Right atrium auricular region (tissue), 2 donors: ENCODE measurements at regions not wholly inside any gene's neighbourhood (a gene's known extent, or its start where the extent isn't known, plus 50 kb on each side); places are given as distances from the start of the nearest gene placed in this dataset.
A peak's percentile ranks its signal among the peaks of the same experiment; 100 is the strongest.

Experiments used
- DNase-seq: peaks from one replicate; pipeline ENCODE4 v3.0.0-alpha.2; 2019; ENCODE audit warnings: low spot score
- H3K27ac ChIP-seq, 2 donors: fragments of 200-600 bp; sonication (generic); 1 replicate in 1 of 2; 2 replicates in 1 of 2; pipeline ENCODE4 v1.5.1; 2016 to 2019
- H3K27me3 ChIP-seq, 2 donors: fragments of 200-600 bp; sonication (generic); one replicate each; pipeline versions ENCODE4 v1.5.1 to v1.6.0; 2017 to 2019
- H3K36me3 ChIP-seq: fragments of 200-600 bp; sonication (generic); one replicate; pipeline ENCODE4 v1.5.1; 2016
- H3K4me1 ChIP-seq, 2 donors: fragments of 200-600 bp; sonication (generic); one replicate each; pipeline versions ENCODE4 v1.5.1 to v1.6.0; 2017 to 2019
- H3K4me3 ChIP-seq, 2 donors: fragments of 200-600 bp; sonication (generic); 1 replicate in 1 of 2; 2 replicates in 1 of 2; pipeline ENCODE4 v1.5.1; 2017 to 2019; ENCODE audit warnings: mild to moderate bottlenecking in 1 of 2, moderate library complexity in 1 of 2
- H3K9me3 ChIP-seq, 2 donors: fragments of 200-600 bp; sonication (generic); one replicate each; pipeline ENCODE4 v1.5.1; 2019
- CTCF ChIP-seq, 2 donors: fragments of 200-600 bp; sonication (generic); IDR thresholded peaks; one replicate each; pipeline ENCODE4 v1.5.1; 2019; ENCODE audit warnings: antibody characterized with exemption in 2 of 2

- Histone ChIP-seq H3K27me3 (no peaks in the 10 kb centered on the region), H3K36me3 (no peaks in the 10 kb centered on the region), H3K27ac (no peak overlapping the region), H3K9me3 (no peaks in the 10 kb centered on the region), H3K4me1 (no peaks in the 10 kb centered on the region), H3K4me3 (no peak overlapping the region)
- peak; percentile 40 for DNase-seq
- no peak for TF ChIP-seq CTCF (IDR thresholded peaks at IDR 0.05)
These were observed 2292.8 kb downstream of the TP53TG3F start for GRCh38 chr16:35752012-35752772.

- DNase-seq, result peak; percentile 47
- Histone ChIP-seq H3K27ac (no peak overlapping the region), H3K4me1 (no peaks in the 10 kb centered on the region), H3K27me3 (no peaks in the 10 kb centered on the region), H3K36me3 (no peaks in the 10 kb centered on the region), H3K4me3 (no peak overlapping the region), H3K9me3 (no peaks in the 10 kb centered on the region)
- TF ChIP-seq CTCF (IDR thresholded peaks at IDR 0.05), result no peak
These were observed 2293.6 kb downstream of the TP53TG3F start for GRCh38 chr16:35752773-35753558.

- DNase-seq, result peak; percentile 32
- Histone ChIP-seq H3K27me3 (no peaks in the 10 kb centered on the region), H3K27ac (no peak overlapping the region), H3K36me3 (no peaks in the 10 kb centered on the region), H3K4me3 (no peak overlapping the region), H3K4me1 (no peaks in the 10 kb centered on the region), H3K9me3 (no peaks in the 10 kb centered on the region)
- TF ChIP-seq CTCF (IDR thresholded peaks at IDR 0.05), result no peak
These were observed 2294.4 kb downstream of the TP53TG3F start for GRCh38 chr16:35753559-35754390.

- TF ChIP-seq CTCF (IDR thresholded peaks at IDR 0.05), result no peak
- no peak overlapping the region for H3K4me3 ChIP-seq
- no peaks in the 10 kb centered on the region for H3K36me3 ChIP-seq
- H3K27ac ChIP-seq, result no peak overlapping the region
- peak; percentile 13 for DNase-seq
- H3K27me3 ChIP-seq, result no peaks in the 10 kb centered on the region
- no peaks in the 10 kb centered on the region for H3K9me3 ChIP-seq
- H3K4me1 ChIP-seq, result no peaks in the 10 kb centered on the region
These were observed 2295.3 kb downstream of the TP53TG3F start for GRCh38 chr16:35754391-35755369.

GRCh38 chr16:35788381-35788780 lies 2329.0 kb downstream of the TP53TG3F start:
- no peak for DNase-seq
- no peak overlapping the region for H3K4me3 ChIP-seq
- H3K4me1 ChIP-seq, result no peaks in the 10 kb centered on the region
- TF ChIP-seq CTCF (IDR thresholded peaks at IDR 0.05), result no peak
- peaks cover 0 to 4% of the 10 kb centered on the region in 2 donors for H3K9me3 ChIP-seq
- H3K36me3 ChIP-seq, result no peaks in the 10 kb centered on the region
- H3K27me3 ChIP-seq, result no peaks in the 10 kb centered on the region
- no peak overlapping the region for H3K27ac ChIP-seq
